ENCODE measurements at regions not wholly inside any gene's neighbourhood (a gene's known extent, or its start where the extent isn't known, plus 50 kb on each side); places are given as distances from the start of the nearest gene placed in this dataset.
A peak's percentile ranks its signal among the peaks of the same experiment; 100 is the strongest.

DNA sequence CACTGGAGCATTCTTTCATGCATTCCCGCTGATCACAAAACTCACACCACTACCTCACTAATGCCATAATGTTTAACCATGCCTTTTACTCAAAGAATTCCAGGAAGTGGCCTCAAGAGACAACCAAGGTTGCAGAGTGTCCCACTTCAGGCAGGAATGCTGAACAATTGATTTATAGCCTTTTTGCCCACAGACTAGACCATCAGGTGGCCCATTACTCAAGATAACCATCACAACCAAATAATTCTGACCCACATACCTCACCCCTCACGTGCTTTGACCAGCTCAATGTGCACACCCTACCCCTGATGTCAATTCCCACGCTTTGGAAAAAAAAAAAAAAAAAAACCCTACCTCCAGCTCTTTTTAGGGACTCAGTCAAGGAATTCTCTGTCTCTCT is 220.6 kb upstream of the UFL1 start:
- H3K36me3 ChIP-seq (replicated peaks in 1 of 2; ENCODE audit: insufficient read depth in 1 of 2, low read depth in 2 of 2), result no peaks in the 10 kb centered on the region
- intact Hi-C loops (cut with DNase I), result no loop called here
- peak overlapping the region in 2 of 4 donors; percentile 59 to 60 for H3K27ac ChIP-seq
- no peak overlapping the region for H3K4me3 ChIP-seq
- WGBS, 2 donors, result 10 to 19% methylated on average over 3 of the region's 3 CpGs
- H3K4me1 ChIP-seq, result no peaks in the 10 kb centered on the region
- no peak for TF ChIP-seq POLR2A (IDR thresholded peaks at IDR 0.05)
- TF ChIP-seq, protein P1, sequence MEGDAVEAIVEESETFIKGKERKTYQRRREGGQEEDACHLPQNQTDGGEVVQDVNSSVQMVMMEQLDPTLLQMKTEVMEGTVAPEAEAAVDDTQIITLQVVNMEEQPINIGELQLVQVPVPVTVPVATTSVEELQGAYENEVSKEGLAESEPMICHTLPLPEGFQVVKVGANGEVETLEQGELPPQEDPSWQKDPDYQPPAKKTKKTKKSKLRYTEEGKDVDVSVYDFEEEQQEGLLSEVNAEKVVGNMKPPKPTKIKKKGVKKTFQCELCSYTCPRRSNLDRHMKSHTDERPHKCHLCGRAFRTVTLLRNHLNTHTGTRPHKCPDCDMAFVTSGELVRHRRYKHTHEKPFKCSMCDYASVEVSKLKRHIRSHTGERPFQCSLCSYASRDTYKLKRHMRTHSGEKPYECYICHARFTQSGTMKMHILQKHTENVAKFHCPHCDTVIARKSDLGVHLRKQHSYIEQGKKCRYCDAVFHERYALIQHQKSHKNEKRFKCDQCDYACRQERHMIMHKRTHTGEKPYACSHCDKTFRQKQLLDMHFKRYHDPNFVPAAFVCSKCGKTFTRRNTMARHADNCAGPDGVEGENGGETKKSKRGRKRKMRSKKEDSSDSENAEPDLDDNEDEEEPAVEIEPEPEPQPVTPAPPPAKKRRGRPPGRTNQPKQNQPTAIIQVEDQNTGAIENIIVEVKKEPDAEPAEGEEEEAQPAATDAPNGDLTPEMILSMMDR (IDR thresholded peaks at IDR 0.05), result no peak
- DNase-seq (peak in 2 of 4 donors; percentile 22 to 28), ATAC-seq (peak; percentile 84)
- no peaks in the 10 kb centered on the region for H3K9me3 ChIP-seq
- no peaks in the 10 kb centered on the region for H3K27me3 ChIP-seq

DNA sequence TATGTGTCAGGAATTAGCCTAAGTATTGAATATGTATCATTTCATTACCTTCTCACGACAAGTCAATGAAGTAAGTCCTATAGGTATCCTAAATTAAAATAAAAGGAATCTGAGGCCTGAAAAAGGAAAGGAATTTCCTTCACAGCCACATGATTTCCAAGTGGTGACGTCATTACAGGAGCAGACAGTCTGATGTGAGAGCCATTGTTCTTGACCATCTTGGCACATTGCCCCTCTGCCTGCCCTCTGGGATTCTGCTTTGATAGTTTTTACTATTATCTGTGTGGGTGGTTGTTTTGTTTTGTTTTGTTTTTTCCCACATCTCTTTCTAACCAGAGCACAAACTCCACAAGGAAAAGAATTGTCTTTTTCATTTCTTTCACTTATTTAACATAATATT is 219.8 kb upstream of the UFL1 start:
- WGBS, 2 donors, result 33 to 46% methylated on average over 2 of the region's 2 CpGs
- Histone ChIP-seq H3K27ac (peak overlapping the region in 3 of 4 donors; percentile 1 to 60 (median 59)), H3K4me1 (no peaks in the 10 kb centered on the region), H3K9me3 (no peaks in the 10 kb centered on the region), H3K4me3 (no peak overlapping the region), H3K36me3 (replicated peaks in 1 of 2; ENCODE audit: insufficient read depth in 1 of 2, low read depth in 2 of 2) (no peaks in the 10 kb centered on the region), H3K27me3 (no peaks in the 10 kb centered on the region)
- ATAC-seq, result no peak
- peak in 3 of 4 donors; percentile 9 to 21 (median 18) for DNase-seq
- intact Hi-C loops (cut with DNase I), result no loop called here
- TF ChIP-seq POLR2A (IDR thresholded peaks at IDR 0.05), result no peak
- TF ChIP-seq, protein P1 (IDR thresholded peaks at IDR 0.05), result no peak

DNA sequence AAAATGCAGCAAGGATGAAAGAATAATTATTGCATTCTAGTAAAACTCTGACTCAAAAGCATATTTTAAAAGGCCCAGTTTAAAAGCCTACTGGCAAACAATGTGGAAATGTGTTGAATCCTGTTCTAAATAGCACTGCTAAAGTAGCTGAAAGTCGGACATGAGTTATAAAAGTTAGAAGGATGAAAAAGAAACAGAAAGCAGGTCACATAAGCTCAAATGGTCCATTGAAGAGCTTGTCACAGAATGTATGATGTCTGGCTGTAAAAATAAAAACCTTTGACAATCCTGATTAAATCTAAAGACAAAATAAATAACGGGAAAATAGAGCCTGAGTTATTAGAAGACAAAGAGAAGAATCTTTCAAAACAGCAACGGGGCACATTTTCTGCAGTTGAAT is 218.6 kb upstream of the UFL1 start:
- Histone ChIP-seq H3K9me3 (no peaks in the 10 kb centered on the region), H3K4me3 (no peak overlapping the region), H3K27me3 (no peaks in the 10 kb centered on the region), H3K4me1 (no peaks in the 10 kb centered on the region), H3K27ac (no peak overlapping the region), H3K36me3 (replicated peaks in 1 of 2; ENCODE audit: insufficient read depth in 1 of 2, low read depth in 2 of 2) (no peaks in the 10 kb centered on the region)
- no peak for ATAC-seq
- intact Hi-C loops (cut with DNase I), result no loop called here
- TF ChIP-seq POLR2A (IDR thresholded peaks at IDR 0.05), result no peak
- TF ChIP-seq, protein P1 (IDR thresholded peaks at IDR 0.05), result no peak
- DNase-seq, result no peak
- 39 to 52% methylated on average over 3 of the region's 3 CpGs for WGBS, 2 donors

DNA sequence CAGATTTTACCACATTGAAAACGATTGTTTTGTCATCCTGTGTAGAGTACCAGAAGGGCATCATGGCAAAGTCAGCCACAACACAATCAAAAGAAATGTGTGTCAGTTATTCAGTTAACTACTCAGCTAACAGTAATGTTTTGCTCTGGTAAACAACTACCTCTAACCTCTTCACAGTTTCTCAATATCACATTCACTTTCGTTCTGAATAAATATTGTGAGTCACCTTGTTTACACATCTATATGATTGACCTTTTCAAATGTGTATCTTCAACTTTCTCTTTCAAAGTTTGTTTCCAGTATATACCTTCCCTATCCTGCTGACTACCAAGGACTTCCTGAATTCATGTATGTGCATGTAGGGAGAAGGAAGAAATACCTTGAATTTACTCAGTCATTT is 216.6 kb upstream of the UFL1 start:
- no peaks in the 10 kb centered on the region for H3K27me3 ChIP-seq
- 20 to 22% methylated on average over 2 of the region's 2 CpGs for WGBS, 2 donors
- H3K4me3 ChIP-seq, result no peak overlapping the region
- intact Hi-C loops (cut with DNase I), result no loop called here
- no peak for DNase-seq
- H3K4me1 ChIP-seq, result no peaks in the 10 kb centered on the region
- no peak for TF ChIP-seq POLR2A (IDR thresholded peaks at IDR 0.05)
- TF ChIP-seq, protein P1 (IDR thresholded peaks at IDR 0.05), result no peak
- H3K9me3 ChIP-seq, result no peaks in the 10 kb centered on the region
- H3K27ac ChIP-seq, result no peak overlapping the region
- H3K36me3 ChIP-seq (replicated peaks in 1 of 2; ENCODE audit: insufficient read depth in 1 of 2, low read depth in 2 of 2), result no peaks in the 10 kb centered on the region
- no peak for ATAC-seq

DNA sequence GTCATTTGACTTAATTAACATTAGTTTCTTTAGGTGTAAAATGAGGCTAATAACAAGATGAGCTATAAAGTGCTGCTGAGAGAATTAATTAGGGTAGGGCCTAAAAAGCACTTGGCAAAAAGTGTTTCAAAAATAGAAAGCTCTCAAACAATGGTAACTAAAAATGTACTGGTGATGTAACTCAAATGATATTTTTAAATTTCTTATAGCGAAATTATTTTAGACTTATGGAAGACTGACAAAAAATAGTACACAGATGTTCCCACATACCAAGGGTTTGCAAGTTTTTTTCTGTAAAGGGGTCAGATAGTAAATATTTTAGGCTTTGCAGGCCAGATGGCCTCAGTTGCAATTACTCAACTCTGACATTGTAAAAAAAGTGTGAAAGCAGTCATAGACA is 190.7 kb upstream of the UFL1 start:
- no peak overlapping the region for H3K27ac ChIP-seq
- H3K36me3 ChIP-seq (replicated peaks in 1 of 2; ENCODE audit: insufficient read depth in 1 of 2, low read depth in 2 of 2), result no peaks in the 10 kb centered on the region
- peaks cover 0 to 1% (median 0%) of the 10 kb centered on the region in 3 donors for H3K9me3 ChIP-seq
- no peaks in the 10 kb centered on the region for H3K27me3 ChIP-seq
- ATAC-seq (no peak), DNase-seq (no peak)
- WGBS, 2 donors, result 63 to 81% methylated on average over 1 of the region's 1 CpG
- no peaks in the 10 kb centered on the region for H3K4me1 ChIP-seq
- intact Hi-C loops (cut with DNase I), result no loop called here
- H3K4me3 ChIP-seq, result no peak overlapping the region
- TF ChIP-seq POLR2A (IDR thresholded peaks at IDR 0.05), result no peak
- TF ChIP-seq, protein P1 (IDR thresholded peaks at IDR 0.05), result no peak

All from body of pancreas (tissue), 4 donors.